PFSK-1 (cell line): ENCODE measurements at regions not wholly inside any gene's neighbourhood (a gene's known extent, or its start where the extent isn't known, plus 50 kb on each side); places are given as distances from the start of the nearest gene placed in this dataset.

Experiments
- POLR2AphosphoS5 ChIP-seq: IDR thresholded peaks from 2 replicates; pipeline ENCODE4 v1.6.1; 2012; ENCODE audit warnings: low read depth, mild to moderate bottlenecking, control low read depth, low read length, moderate library complexity
- REST ChIP-seq, 2 experiments: IDR thresholded peaks; 2 replicates each; pipeline versions ENCODE4 v1.6.1 to v1.8.0; 2011 to 2012; ENCODE audit warnings: low read depth in 2 of 2, low read length in 2 of 2, control low read depth in 1 of 2, inconsistent platforms in 1 of 2, mild to moderate bottlenecking in 1 of 2, moderate library complexity in 1 of 2; ENCODE audit not compliant: insufficient read depth in 1 of 2
- SIN3A ChIP-seq: IDR thresholded peaks from 2 replicates; pipeline ENCODE4 v1.6.1; 2012; ENCODE audit warnings: mild to moderate bottlenecking, low read length, moderate library complexity, borderline replicate concordance; ENCODE audit not compliant: insufficient read depth
- TAF1 ChIP-seq: IDR thresholded peaks from 2 replicates; pipeline ENCODE4 v1.6.1; 2012; ENCODE audit warnings: low read length, control low read depth, borderline replicate concordance; ENCODE audit not compliant: insufficient read depth

- TF ChIP-seq REST (IDR thresholded peaks at IDR 0.05; ENCODE audit: insufficient read depth in 1 of 2, low read depth in 2 of 2, low read length in 2 of 2) = no peak
- TF ChIP-seq POLR2AphosphoS5 = no peak
- TF ChIP-seq TAF1 = no peak
- no peak for TF ChIP-seq SIN3A
These were observed 184.5 kb downstream of the SYK start for GRCh38 chr9:90986161-90986560.
